ENCODE measurements at regions not wholly inside any gene's neighbourhood (a gene's known extent, or its start where the extent isn't known, plus 50 kb on each side); places are given as distances from the start of the nearest gene placed in this dataset.

GRCh38 chr9:13616491-13617035, 337.1 kb upstream of the MPDZ start:
- no peak overlapping the region for H2AFZ ChIP-seq (ENCODE audit: low read length)
- no peak overlapping the region for H3K9ac ChIP-seq (ENCODE audit: insufficient read depth, low read depth, low read length)
- POLR2A ChIA-PET: no interaction called here
- no peaks in the 10 kb centered on the region for H3K79me2 ChIP-seq (ENCODE audit: insufficient read depth, low read length)
- no peaks in the 10 kb centered on the region for H3K36me3 ChIP-seq (replicated peaks in 1 of 2; ENCODE audit: control insufficient read depth in 1 of 2, insufficient read depth in 2 of 2, low read length in 2 of 2)
- in situ Hi-C loops (cut with HindIII; ENCODE audit: extremely low pct_ligation_motif_present, low pct_unique_long_range_greater_than_20kb): loop anchor here (25.0 kb wide), 1 partner anchor 746 kb away; no protein-coding TSS in a partner anchor
- no TSS peak for BruUV-seq (replicated peaks)
- intact Hi-C loops (cut with micrococcal nuclease; ENCODE audit: unreplicated experiment): no loop called here
- H3K27ac ChIP-seq (ENCODE audit: extremely low read length, insufficient read depth, low read length): no peak overlapping the region
- H3K4me3 ChIP-seq (replicated peaks in 1 of 3; ENCODE audit: insufficient read depth in 1 of 3, low read depth in 2 of 3, low read length in 3 of 3): no peak overlapping the region
- no peaks in the 10 kb centered on the region for H3K27me3 ChIP-seq (ENCODE audit: control insufficient read depth in 1 of 2, insufficient read depth in 2 of 2, low read length in 2 of 2)
- no peaks in the 10 kb centered on the region for H3K9me3 ChIP-seq (ENCODE audit: low read length)
- DNase-seq (ENCODE audit: low spot score) (no peak), ATAC-seq (no peak), FAIRE-seq (no peak)
- no peak for TF ChIP-seq ESRRA (CRISPR knock-in tag; IDR thresholded peaks at IDR 0.05; ENCODE audit: low read depth)
- no peak for TF ChIP-seq SIX4 (CRISPR knock-in tag; IDR thresholded peaks at IDR 0.05)
- no peak for TF ChIP-seq IRF1 (CRISPR knock-in tag; IDR thresholded peaks at IDR 0.05; ENCODE audit: low read depth)
- TF ChIP-seq SCMH1 (CRISPR knock-in tag; IDR thresholded peaks at IDR 0.05; ENCODE audit: borderline replicate concordance): no peak
- no peak for TF ChIP-seq BHLHE40 (IDR thresholded peaks at IDR 0.05; ENCODE audit: low read length)
- TF ChIP-seq RAD21 (CRISPR knock-in tag; IDR thresholded peaks at IDR 0.05): no peak
- TF ChIP-seq ZNF121 (CRISPR knock-in tag; IDR thresholded peaks at IDR 0.05): no peak
- TF ChIP-seq ZZZ3 (CRISPR knock-in tag; IDR thresholded peaks at IDR 0.05; ENCODE audit: borderline replicate concordance): no peak
- no peak for TF ChIP-seq ZNF761 (CRISPR knock-in tag; conservative IDR thresholded peaks at IDR 0.05)
- no peak for TF ChIP-seq E2F5 (CRISPR knock-in tag; conservative IDR thresholded peaks at IDR 0.05)
- no peak for TF ChIP-seq ZNF329 (CRISPR knock-in tag; IDR thresholded peaks at IDR 0.05; ENCODE audit: low read depth)
- TF ChIP-seq PITX1 (CRISPR knock-in tag; IDR thresholded peaks at IDR 0.05): no peak
- TF ChIP-seq BCL3 (CRISPR knock-in tag; IDR thresholded peaks at IDR 0.05): no peak
- no peak for TF ChIP-seq MIXL1 (CRISPR knock-in tag; IDR thresholded peaks at IDR 0.05)
- TF ChIP-seq ZNF891 (CRISPR knock-in tag; IDR thresholded peaks at IDR 0.05): no peak
- H3K4me1 ChIP-seq (ENCODE audit: insufficient read depth, low read length): no peaks in the 10 kb centered on the region
- no peaks in the 10 kb centered on the region for H4K20me1 ChIP-seq (ENCODE audit: insufficient read depth, low read length)
- 1% methylated on average over 2 of the region's 2 CpGs for WGBS (ENCODE audit: low lambda C conversion rate)
- CTCF ChIA-PET (ENCODE audit: low intra/inter-chr PET ratio, low total read pairs): no interaction called here
- no peak overlapping the region for H3K4me2 ChIP-seq (ENCODE audit: low read depth, low read length)
